Suprapubic skin (tissue), 3 donors: ENCODE measurements at regions not wholly inside any gene's neighbourhood (a gene's known extent, or its start where the extent isn't known, plus 50 kb on each side); places are given as distances from the start of the nearest gene placed in this dataset.

Source experiments
- CTCF ChIP-seq, 2 donors: fragments of 200-600 bp in 1 of 2; fragments of 450-650 bp in 1 of 2; sonication (generic) in 1 of 2; IDR thresholded peaks; one replicate each; pipeline ENCODE4 v1.5.1; 2016 to 2019; ENCODE audit warnings: antibody characterized with exemption in 2 of 2, mild to moderate bottlenecking in 1 of 2, moderate library complexity in 1 of 2
- POLR2A ChIP-seq, 2 donors: fragments of 450-650 bp; IDR thresholded peaks; one replicate each; pipeline ENCODE4 v1.6.1; 2017; ENCODE audit warnings: antibody characterized with exemption in 2 of 2, mild to moderate bottlenecking in 2 of 2, moderate library complexity in 2 of 2

GRCh38 chr5:23217159-23217558 is 290.2 kb upstream of the PRDM9 start:
- no peak for TF ChIP-seq POLR2A (IDR thresholded peaks at IDR 0.05)
- TF ChIP-seq CTCF (IDR thresholded peaks at IDR 0.05) = no peak
